Hepatocyte (in vitro differentiated cells): ENCODE measurements at regions not wholly inside any gene's neighbourhood (a gene's known extent, or its start where the extent isn't known, plus 50 kb on each side); places are given as distances from the start of the nearest gene placed in this dataset.

Experiments
- DNase-seq: peaks from one replicate; pipeline ENCODE4 v3.0.0-alpha.2; 2016; ENCODE audit warnings: low spot score
- H2AFZ ChIP-seq: fragments of 200-600 bp; sonication (generic); 2 replicates; pipeline ENCODE4 v1.6.0; 2016; ENCODE audit warnings: antibody characterized with exemption, mild to moderate bottlenecking
- H3K27ac ChIP-seq: fragments of 200-600 bp; sonication (generic); 2 replicates; pipeline ENCODE4 v1.5.1; 2016; ENCODE audit warnings: mild to moderate bottlenecking
- H3K27me3 ChIP-seq: fragments of 200-600 bp; sonication (generic); 2 replicates; pipeline ENCODE4 v1.6.1; 2016
- H3K36me3 ChIP-seq: fragments of 200-600 bp; sonication (generic); replicated peaks from 2 replicates; pipeline ENCODE4 v1.5.1; 2016; ENCODE audit warnings: low read depth; ENCODE audit not compliant: insufficient read depth
- H3K4me1 ChIP-seq: fragments of 200-600 bp; sonication (generic); 2 replicates; pipeline ENCODE4 v1.5.1; 2016; ENCODE audit warnings: mild to moderate bottlenecking, moderate library complexity; ENCODE audit not compliant: insufficient read depth
- H3K4me2 ChIP-seq: fragments of 200-600 bp; sonication (generic); 2 replicates; pipeline ENCODE4 v1.6.0; 2016
- H3K4me3 ChIP-seq: fragments of 200-600 bp; sonication (generic); 2 replicates; pipeline ENCODE4 v1.5.1; 2016; ENCODE audit warnings: mild to moderate bottlenecking
- H3K79me2 ChIP-seq: fragments of 200-600 bp; sonication (generic); 2 replicates; pipeline ENCODE4 v1.6.0; 2017; ENCODE audit warnings: mild to moderate bottlenecking
- H3K9me2 ChIP-seq: fragments of 200-600 bp; sonication (generic); replicated peaks from 2 replicates; pipeline ENCODE4 v1.6.0; 2017; ENCODE audit warnings: mild to moderate bottlenecking; ENCODE audit not compliant: insufficient read depth
- H3K9me3 ChIP-seq: fragments of 200-600 bp; sonication (generic); 2 replicates; pipeline ENCODE4 v1.5.1; 2016; ENCODE audit warnings: low read depth, mild to moderate bottlenecking
- H4K20me1 ChIP-seq: fragments of 200-600 bp; sonication (generic); 2 replicates; pipeline ENCODE4 v1.6.0; 2016; ENCODE audit warnings: mild to moderate bottlenecking; ENCODE audit not compliant: insufficient read depth, poor library complexity, severe bottlenecking
- CTCF ChIP-seq: fragments of 200-600 bp; sonication (generic); IDR thresholded peaks from 2 replicates; pipeline ENCODE4 v1.5.1; 2016; ENCODE audit warnings: antibody characterized with exemption, mild to moderate bottlenecking; ENCODE audit not compliant: poor library complexity
- EZH2 ChIP-seq: fragments of 200-600 bp; sonication (generic); IDR thresholded peaks from 2 replicates; pipeline ENCODE4 v1.6.1; 2016; ENCODE audit warnings: antibody characterized with exemption, mild to moderate bottlenecking, borderline replicate concordance
- EZH2phosphoT487 ChIP-seq: fragments of 200-600 bp; sonication (generic); IDR thresholded peaks from one replicate; pipeline ENCODE4 v1.6.1; 2018; ENCODE audit warnings: antibody characterized with exemption, mild to moderate bottlenecking, low read depth, moderate library complexity; ENCODE audit not compliant: unreplicated experiment, severe bottlenecking
- WGBS: methylation state at CpG from one replicate; pipeline ENCODE4 v1.1.6; 2016; ENCODE audit warnings: low lambda C conversion rate; ENCODE audit errors: missing lambda C conversion rate; 5-methylcytosine and 5-hydroxymethylcytosine counted together

GRCh38 chr3:157647820-157648219 lies 144.6 kb upstream of the VEPH1 start:
- Histone ChIP-seq H2AFZ (no peak overlapping the region), H3K27me3 (no peaks in the 10 kb centered on the region), H3K27ac (no peak overlapping the region), H4K20me1 (no peaks in the 10 kb centered on the region), H3K9me3 (no peaks in the 10 kb centered on the region), H3K4me2 (no peak overlapping the region), H3K9me2 (no peaks in the 10 kb centered on the region), H3K4me1 (no peaks in the 10 kb centered on the region), H3K36me3 (no peaks in the 10 kb centered on the region), H3K4me3 (no peak overlapping the region), H3K79me2 (no peaks in the 10 kb centered on the region)
- WGBS: 88% methylated on average over 4 of the region's 4 CpGs
- DNase-seq: no peak
- TF ChIP-seq EZH2phosphoT487 (no peak), EZH2 (no peak), CTCF (no peak)

GRCh38 chr3:157639756-157640426 lies 136.7 kb upstream of the VEPH1 start:
- H2AFZ ChIP-seq: no peak overlapping the region
- no peaks in the 10 kb centered on the region for H3K9me3 ChIP-seq
- DNase-seq: no peak
- TF ChIP-seq EZH2 (no peak), CTCF (no peak), EZH2phosphoT487 (no peak)
- no peak overlapping the region for H3K27ac ChIP-seq
- H3K9me2 ChIP-seq: no peaks in the 10 kb centered on the region
- no peaks in the 10 kb centered on the region for H3K36me3 ChIP-seq
- H3K79me2 ChIP-seq: no peaks in the 10 kb centered on the region
- no peak overlapping the region for H3K4me2 ChIP-seq
- H3K4me3 ChIP-seq: no peak overlapping the region
- H4K20me1 ChIP-seq: no peaks in the 10 kb centered on the region
- 88% methylated on average over 2 of the region's 2 CpGs for WGBS
- no peaks in the 10 kb centered on the region for H3K27me3 ChIP-seq
- H3K4me1 ChIP-seq: no peaks in the 10 kb centered on the region

- H3K27ac ChIP-seq: no peak overlapping the region
- no peaks in the 10 kb centered on the region for H3K79me2 ChIP-seq
- no peak overlapping the region for H2AFZ ChIP-seq
- no peak for DNase-seq
- H3K9me3 ChIP-seq: no peaks in the 10 kb centered on the region
- no peak overlapping the region for H3K4me2 ChIP-seq
- no peaks in the 10 kb centered on the region for H3K27me3 ChIP-seq
- H3K36me3 ChIP-seq: no peaks in the 10 kb centered on the region
- TF ChIP-seq EZH2 (no peak), EZH2phosphoT487 (no peak), CTCF (no peak)
- 52% methylated on average over 1 of the region's 1 CpG for WGBS
- no peaks in the 10 kb centered on the region for H3K9me2 ChIP-seq
- H3K4me1 ChIP-seq: no peaks in the 10 kb centered on the region
- no peaks in the 10 kb centered on the region for H4K20me1 ChIP-seq
- H3K4me3 ChIP-seq: no peak overlapping the region
These were observed 134.7 kb upstream of the VEPH1 start for GRCh38 chr3:157637866-157638265.
